Adrenal gland (tissue), 9 donors: ENCODE measurements at regions not wholly inside any gene's neighbourhood (a gene's known extent, or its start where the extent isn't known, plus 50 kb on each side); places are given as distances from the start of the nearest gene placed in this dataset.

Source experiments
- DNase-seq, 7 donors: peaks; one replicate each; pipeline ENCODE4 v3.0.0-alpha.2; 2019 to 2020
- H3K27ac ChIP-seq, 5 donors: fragments of 200-600 bp; sonication (generic) in 4 of 5; 1 replicate in 3 of 5; 2 replicates in 2 of 5; pipeline versions ENCODE4 v1.5.1 to v1.8.0; 2016 to 2020; ENCODE audit warnings: mild to moderate bottlenecking in 1 of 5
- H3K27me3 ChIP-seq: fragments of 200-600 bp; 2 replicates; pipeline ENCODE4 v1.8.0; 2021
- H3K36me3 ChIP-seq, 2 donors: fragments of 200-600 bp; replicated peaks in 1 of 2; 1 replicate in 1 of 2; 2 replicates in 1 of 2; pipeline versions ENCODE4 v1.5.1 to v1.8.0; 2018 to 2022
- H3K4me1 ChIP-seq, 2 donors: fragments of 200-600 bp; replicated peaks in 1 of 2; 1 replicate in 1 of 2; 2 replicates in 1 of 2; pipeline versions ENCODE4 v1.5.1 to v1.8.0; 2018 to 2021
- H3K4me3 ChIP-seq, 4 donors: fragments of 200-600 bp; sonication (generic) in 3 of 4; one replicate each; pipeline ENCODE4 v1.5.1; 2016 to 2018
- H3K9me3 ChIP-seq, 3 donors: fragments of 200-600 bp; sonication (generic) in 1 of 3; replicated peaks in 1 of 3; 1 replicate in 2 of 3; 2 replicates in 1 of 3; pipeline versions ENCODE4 v1.5.1 to v1.8.0; 2016 to 2021
- POLR2A ChIP-seq, 2 donors: fragments of 450-650 bp; IDR thresholded peaks; one replicate each; pipeline ENCODE4 v1.6.1; 2017; ENCODE audit warnings: antibody characterized with exemption in 2 of 2, mild to moderate bottlenecking in 2 of 2, moderate library complexity in 1 of 2
- WGBS, 4 donors: extraction: QIAGEN DNeasy Blood & Tissue Kit in 2 of 4; methylation state at CpG; one replicate each; pipeline versions ENCODE4 v1.1.5 to v1.1.7; 2013 to 2017; 5-methylcytosine and 5-hydroxymethylcytosine counted together
- intact Hi-C, 2 donors: fragments of 100-400 bp; cut with DNase I; formaldehyde crosslinking; loops; one replicate each; pipeline versions ENCODE4 v1.14.1 to v1.15.0; 2022 to 2023
- TF ChIP-seq, protein P1 (sequence below), 6 experiments: fragments of 450-650 bp in 4 of 6; fragments of 200-600 bp in 2 of 6; sonication (generic) in 1 of 6; IDR thresholded peaks; 1 replicate in 5 of 6; 2 replicates in 1 of 6; pipeline versions ENCODE4 v1.5.1 to v1.8.0; 2016 to 2021; ENCODE audit warnings: antibody characterized with exemption in 6 of 6, mild to moderate bottlenecking in 2 of 6, moderate library complexity in 1 of 6
- donor health status: healthy with polysubstance abuse.
- donor health status: Bipolar disorder and iron deficiency.
- donor health status: DM: yes; HTN: yes; CAD: no.
- donor health status: DM: no; HTN: no; CAD: no.
- donor health status: DM: no; HTN: no; CAD: no.

DNA sequence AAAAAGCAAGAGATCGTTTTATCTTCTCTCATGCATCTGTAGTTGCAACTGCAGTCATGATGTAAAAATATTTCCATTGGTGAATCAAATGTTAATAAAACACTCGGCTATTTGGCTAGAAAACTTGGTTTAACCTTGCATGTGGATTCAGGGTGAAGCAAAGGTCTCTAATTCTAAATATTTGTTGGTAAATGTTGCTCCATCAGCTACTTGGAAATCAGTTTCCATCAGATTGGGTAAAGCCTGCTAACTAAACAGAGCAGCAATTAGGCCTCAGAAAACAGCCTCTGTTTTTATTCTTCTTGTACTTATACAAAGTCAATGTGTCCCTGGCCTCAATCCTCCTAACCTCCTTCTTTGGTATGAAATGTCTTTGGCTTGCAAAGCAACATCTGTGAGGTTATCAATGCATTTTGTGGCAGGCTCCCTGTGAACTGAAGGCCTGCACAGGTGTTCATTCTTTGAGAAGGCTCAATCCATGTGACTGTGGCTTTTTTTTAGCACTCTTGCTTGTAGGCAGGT is 312.3 kb downstream of the WDR72 start:
- no peaks in the 10 kb centered on the region for H3K36me3 ChIP-seq
- no peak for DNase-seq
- peaks cover 8 to 12% of the 10 kb centered on the region in 2 donors for H3K4me1 ChIP-seq
- 63 to 74% (median 68%) methylated on average over 2 of the region's 2 CpGs for WGBS, 4 donors
- H3K4me3 ChIP-seq, result no peak overlapping the region
- no peak overlapping the region for H3K27ac ChIP-seq
- no peaks in the 10 kb centered on the region for H3K9me3 ChIP-seq
- no peaks in the 10 kb centered on the region for H3K27me3 ChIP-seq
- intact Hi-C loops, result loop anchor here in 1 of 2 donors (10.0 kb wide), 1 partner anchor 62 kb away; no protein-coding TSS in a partner anchor
- TF ChIP-seq, protein P1, sequence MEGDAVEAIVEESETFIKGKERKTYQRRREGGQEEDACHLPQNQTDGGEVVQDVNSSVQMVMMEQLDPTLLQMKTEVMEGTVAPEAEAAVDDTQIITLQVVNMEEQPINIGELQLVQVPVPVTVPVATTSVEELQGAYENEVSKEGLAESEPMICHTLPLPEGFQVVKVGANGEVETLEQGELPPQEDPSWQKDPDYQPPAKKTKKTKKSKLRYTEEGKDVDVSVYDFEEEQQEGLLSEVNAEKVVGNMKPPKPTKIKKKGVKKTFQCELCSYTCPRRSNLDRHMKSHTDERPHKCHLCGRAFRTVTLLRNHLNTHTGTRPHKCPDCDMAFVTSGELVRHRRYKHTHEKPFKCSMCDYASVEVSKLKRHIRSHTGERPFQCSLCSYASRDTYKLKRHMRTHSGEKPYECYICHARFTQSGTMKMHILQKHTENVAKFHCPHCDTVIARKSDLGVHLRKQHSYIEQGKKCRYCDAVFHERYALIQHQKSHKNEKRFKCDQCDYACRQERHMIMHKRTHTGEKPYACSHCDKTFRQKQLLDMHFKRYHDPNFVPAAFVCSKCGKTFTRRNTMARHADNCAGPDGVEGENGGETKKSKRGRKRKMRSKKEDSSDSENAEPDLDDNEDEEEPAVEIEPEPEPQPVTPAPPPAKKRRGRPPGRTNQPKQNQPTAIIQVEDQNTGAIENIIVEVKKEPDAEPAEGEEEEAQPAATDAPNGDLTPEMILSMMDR (IDR thresholded peaks at IDR 0.05), result no peak
- TF ChIP-seq POLR2A (IDR thresholded peaks at IDR 0.05), result no peak

DNA sequence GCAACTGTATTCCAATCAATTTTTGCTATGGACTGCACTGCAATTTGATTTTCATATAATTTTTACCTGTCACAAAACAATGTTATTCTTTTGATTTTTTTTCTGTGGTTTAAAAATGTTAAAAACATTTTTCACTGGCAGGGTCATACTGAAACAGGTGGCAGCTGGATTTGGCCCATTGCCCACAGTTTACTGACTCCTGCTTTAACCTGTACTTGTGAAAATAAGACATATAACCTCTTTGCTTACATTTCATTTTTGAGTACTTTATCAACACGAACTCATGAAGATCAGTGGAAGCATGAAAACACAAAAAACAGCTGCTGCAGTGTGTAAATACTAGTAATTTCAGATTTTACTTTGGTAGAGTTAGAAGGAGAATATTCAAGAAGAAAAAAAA is 313.1 kb downstream of the WDR72 start:
- Histone ChIP-seq H3K27me3 (no peaks in the 10 kb centered on the region), H3K9me3 (no peaks in the 10 kb centered on the region), H3K27ac (no peak overlapping the region), H3K4me1 (peaks cover 8 to 12% of the 10 kb centered on the region in 2 donors), H3K36me3 (no peaks in the 10 kb centered on the region), H3K4me3 (no peak overlapping the region)
- TF ChIP-seq, protein P1 (IDR thresholded peaks at IDR 0.05), result no peak
- no peak for TF ChIP-seq POLR2A (IDR thresholded peaks at IDR 0.05)
- no peak for DNase-seq
- 1 to 66% (median 47%) methylated on average over 1 of the region's 1 CpG for WGBS, 4 donors
- intact Hi-C loops, result loop anchor here in 1 of 2 donors (10.0 kb wide), 1 partner anchor 62 kb away; no protein-coding TSS in a partner anchor

DNA sequence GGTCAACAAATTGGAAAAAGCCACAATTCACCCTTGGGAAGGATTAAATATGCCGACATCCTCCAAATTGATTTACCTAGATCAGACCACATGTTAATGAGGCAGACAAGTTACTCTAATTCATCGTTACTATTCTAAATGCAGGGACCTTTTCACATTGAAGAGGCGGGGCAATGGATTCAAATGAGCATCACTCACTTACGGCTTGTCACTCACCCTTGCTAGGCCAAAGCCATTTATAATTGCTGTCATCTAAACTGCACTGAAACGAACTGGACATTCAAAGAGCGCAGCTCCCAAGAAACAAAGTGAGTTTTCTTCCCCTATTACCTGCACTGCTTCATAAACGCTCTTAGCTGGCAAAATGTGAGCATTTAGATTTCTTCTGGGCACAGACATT is 313.9 kb downstream of the WDR72 start:
- Histone ChIP-seq H3K9me3 (no peaks in the 10 kb centered on the region), H3K4me3 (no peak overlapping the region), H3K27me3 (no peaks in the 10 kb centered on the region), H3K36me3 (no peaks in the 10 kb centered on the region), H3K4me1 (peaks cover 8 to 12% of the 10 kb centered on the region in 2 donors), H3K27ac (no peak overlapping the region)
- WGBS, 4 donors, result 89 to 95% (median 93%) methylated on average over 7 of the region's 7 CpGs
- no peak for DNase-seq
- intact Hi-C loops, result loop anchor here in 1 of 2 donors (10.0 kb wide), 1 partner anchor 61 kb away; no protein-coding TSS in a partner anchor
- TF ChIP-seq, protein P1 (IDR thresholded peaks at IDR 0.05), result no peak
- no peak for TF ChIP-seq POLR2A (IDR thresholded peaks at IDR 0.05)

DNA sequence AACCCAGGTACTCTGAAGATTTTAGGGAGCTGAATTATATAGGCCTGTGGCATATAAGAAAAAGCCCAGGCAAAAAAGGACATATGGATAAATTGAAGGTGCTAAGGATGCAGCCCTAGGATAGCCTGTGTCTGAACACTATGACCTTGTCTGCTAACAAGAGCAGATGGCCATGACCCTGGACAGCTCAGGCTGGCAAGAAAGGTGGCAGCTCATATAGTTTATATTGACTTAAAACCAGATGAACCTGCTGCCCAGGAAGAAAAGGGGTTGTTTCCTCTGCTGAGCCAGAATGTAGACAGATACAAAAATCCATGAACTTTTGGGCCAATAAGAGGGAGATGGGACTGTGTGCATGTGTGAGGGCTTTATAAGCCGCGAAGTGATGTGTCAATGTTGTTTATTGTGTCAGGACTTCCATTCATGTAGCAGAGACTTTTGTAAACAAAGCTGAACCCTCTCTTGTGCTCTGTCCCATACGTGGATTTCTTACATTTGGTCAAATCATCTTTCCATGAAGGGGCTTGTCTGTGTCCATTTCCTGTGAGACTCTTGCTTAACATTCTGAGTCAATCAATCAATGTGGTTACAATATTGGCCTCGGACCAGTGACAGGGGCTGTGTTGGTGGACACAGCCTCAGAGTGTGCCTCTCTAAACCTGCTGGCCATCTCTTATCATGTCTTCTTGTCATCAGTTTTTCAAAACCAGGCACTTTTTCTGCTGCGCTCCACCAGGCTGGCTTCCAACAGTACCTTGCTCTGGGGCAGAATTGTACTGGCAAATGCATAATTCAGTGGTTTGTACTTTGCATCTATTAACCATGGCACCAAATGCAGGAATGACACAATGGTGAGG is 321.2 kb downstream of the WDR72 start:
- 73 to 76% (median 74%) methylated on average over 5 of the region's 5 CpGs for WGBS, 4 donors
- no peaks in the 10 kb centered on the region for H3K4me1 ChIP-seq
- no peak for DNase-seq
- H3K4me3 ChIP-seq, result no peak overlapping the region
- no peak overlapping the region for H3K27ac ChIP-seq
- H3K9me3 ChIP-seq, result no peaks in the 10 kb centered on the region
- H3K27me3 ChIP-seq, result no peaks in the 10 kb centered on the region
- intact Hi-C loops, result no loop called here
- no peak for TF ChIP-seq POLR2A (IDR thresholded peaks at IDR 0.05)
- TF ChIP-seq, protein P1 (IDR thresholded peaks at IDR 0.05), result no peak
- no peaks in the 10 kb centered on the region for H3K36me3 ChIP-seq
